ENCODE measurements at regions not wholly inside any gene's neighbourhood (a gene's known extent, or its start where the extent isn't known, plus 50 kb on each side); places are given as distances from the start of the nearest gene placed in this dataset.

DNA sequence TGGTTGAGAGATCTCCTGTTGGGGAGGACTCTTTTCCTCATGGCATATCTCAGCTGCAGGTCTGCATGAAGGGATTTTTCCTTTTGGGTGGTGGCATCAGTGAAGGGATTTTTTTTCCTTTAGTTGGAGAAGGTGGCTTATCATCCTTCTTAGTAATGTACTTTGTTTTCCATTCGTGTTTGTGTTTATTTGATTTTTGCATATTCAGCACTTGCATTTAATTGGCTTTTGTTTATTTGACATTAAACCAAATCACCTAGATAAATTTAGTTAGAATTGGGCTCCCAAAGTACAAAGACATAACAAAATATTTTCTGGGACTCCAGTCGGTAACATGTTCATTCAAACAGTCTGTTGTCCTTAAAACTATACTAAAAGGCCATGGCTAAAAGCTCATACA lies 56.2 kb upstream of the MANEA start:
- TF ChIP-seq FOXP2 (optimal IDR thresholded peaks at IDR 0.05; ENCODE audit: borderline replicate concordance, extremely low read depth, extremely low read length, insufficient read depth): no peak
- no peak for TF ChIP-seq POLR2AphosphoS5 (IDR thresholded peaks at IDR 0.05; ENCODE audit: low read depth, low read length)
- TF ChIP-seq TAF1 (IDR thresholded peaks at IDR 0.05; ENCODE audit: borderline replicate concordance, insufficient read depth, low read length): no peak
- TF ChIP-seq SIN3A (IDR thresholded peaks at IDR 0.05; ENCODE audit: borderline replicate concordance, insufficient read depth, low read length): no peak
- TF ChIP-seq REST (IDR thresholded peaks at IDR 0.05; ENCODE audit: insufficient read depth in 1 of 2, low read depth in 2 of 2, low read length in 2 of 2): no peak
